Glomerular visceral epithelial cell (primary cell): ENCODE measurements at regions not wholly inside any gene's neighbourhood (a gene's known extent, or its start where the extent isn't known, plus 50 kb on each side); places are given as distances from the start of the nearest gene placed in this dataset.
A peak's percentile ranks its signal among the peaks of the same experiment; 100 is the strongest.

Source experiments
- DNase-seq: peaks from one replicate; pipeline ENCODE4 v3.0.0-alpha.2; 2016; ENCODE audit errors: extremely low spot score

DNA sequence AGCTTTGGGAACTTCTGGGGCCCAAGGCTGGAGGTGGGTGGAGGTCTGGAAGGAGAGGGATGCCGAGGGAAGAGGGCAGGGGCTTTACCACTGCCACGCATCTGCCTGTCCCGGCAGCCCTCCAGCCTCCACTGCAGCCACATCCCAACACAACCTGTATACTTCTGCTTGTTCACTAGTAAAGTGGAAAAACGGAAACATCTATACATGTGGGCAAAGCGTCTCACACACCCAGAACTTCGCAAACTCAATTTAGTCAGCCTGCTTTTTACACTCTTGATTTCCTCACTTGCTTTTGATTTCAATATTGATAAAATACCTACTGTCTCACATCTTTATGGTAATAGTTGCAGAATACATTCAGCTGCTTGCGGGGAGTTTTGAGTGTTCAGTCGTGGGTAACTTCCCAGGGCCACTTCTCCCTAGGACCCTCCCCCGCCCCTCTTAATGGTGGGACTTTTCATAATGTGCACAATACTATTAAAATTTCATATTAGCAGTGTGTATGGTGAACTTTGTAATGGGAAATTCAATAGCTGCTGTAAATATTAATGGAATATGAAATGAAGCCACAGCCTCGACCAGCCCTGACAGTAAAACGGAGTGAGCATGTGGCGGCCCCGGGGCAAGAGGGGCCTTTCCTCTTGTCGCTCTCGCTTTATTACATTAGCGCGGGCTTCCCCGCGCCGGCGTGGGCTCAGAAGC lies 85.2 kb downstream of the NR2F2 start:
- DNase-seq, result no peak

DNA sequence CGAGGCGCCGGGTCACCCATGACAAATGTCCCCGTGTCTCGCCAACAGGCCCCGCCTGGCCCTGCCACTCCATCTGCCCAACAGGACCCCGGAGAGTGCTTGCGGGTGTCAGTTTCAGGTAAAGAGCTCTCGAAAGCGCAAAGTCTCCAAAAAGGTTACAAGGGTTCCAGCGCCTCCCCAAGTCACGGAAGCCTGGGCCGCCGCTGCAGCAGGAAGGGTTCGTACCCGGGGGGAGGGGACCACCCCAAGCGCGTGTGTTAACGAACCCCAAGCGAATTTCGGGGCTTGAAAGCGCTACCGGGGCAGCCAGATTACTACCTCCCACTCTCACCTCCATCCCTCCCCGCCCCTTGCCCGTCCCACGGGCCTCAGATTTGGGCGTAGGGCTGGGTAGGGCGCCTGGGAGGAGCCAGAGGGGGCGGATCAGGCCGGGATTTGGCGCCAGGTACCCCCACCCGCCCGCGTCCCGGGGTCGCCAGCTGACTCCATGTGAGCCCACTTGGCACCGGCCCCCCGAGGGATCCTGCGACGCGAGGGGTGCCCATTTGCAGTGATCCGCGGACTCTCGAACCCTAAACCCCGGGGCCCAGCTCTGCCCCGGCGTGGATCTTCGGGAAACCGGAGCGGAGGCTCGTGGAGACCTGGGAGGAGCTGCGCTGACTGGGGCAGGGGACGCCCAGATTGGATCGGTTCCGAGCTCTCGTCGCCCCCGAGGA lies 85.9 kb downstream of the NR2F2 start:
- DNase-seq, result no peak

GRCh38 chr15:96416934-96417759 lies 86.6 kb downstream of the NR2F2 start:
- peak; percentile 25 for DNase-seq

- DNase-seq, result no peak
Observed at GRCh38 chr15:96417760-96418130, 87.2 kb downstream of the NR2F2 start.

DNA sequence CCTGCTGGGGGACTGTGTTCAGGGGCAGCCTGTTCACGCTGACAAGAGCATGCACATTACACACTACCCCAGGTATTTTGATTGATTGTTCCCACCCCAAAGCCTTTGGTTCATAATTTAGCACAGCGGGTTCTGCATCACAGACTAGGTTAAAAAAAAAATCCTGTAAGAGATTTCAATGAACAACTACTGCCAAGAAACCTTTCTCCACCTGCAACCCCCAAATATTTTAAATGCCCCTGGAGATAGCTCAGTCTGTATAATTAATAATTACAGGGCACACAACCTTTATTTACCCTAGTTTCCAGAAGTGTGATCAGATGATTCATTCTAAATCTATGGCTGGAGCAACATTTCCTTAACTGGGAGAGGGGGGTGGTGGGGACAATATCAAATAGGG lies 87.6 kb downstream of the NR2F2 start:
- peak; percentile 65 for DNase-seq

- DNase-seq, result peak; percentile 79
Observed at GRCh38 chr15:96421178-96421601, 90.7 kb downstream of the NR2F2 start.

DNA sequence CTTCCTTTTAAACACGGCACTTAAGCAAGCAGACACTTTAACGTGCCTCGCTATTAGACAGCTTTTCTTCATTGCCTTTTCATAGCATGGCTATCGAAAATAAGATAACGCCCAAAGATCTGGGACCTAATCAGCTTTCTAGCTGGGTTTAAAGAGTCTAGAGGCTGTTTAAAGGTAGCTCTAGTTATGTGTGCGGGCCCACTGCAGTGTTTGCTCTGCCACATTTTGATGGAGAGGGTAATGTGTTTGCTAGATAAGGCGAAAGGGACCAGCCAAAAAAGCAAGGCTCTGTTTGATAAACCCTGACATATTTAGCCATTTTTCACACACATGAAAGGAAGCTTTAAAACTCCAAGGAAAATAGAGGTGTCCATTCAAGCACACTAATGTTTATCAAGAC lies 91.6 kb downstream of the NR2F2 start:
- DNase-seq, result no peak

GRCh38 chr15:96424674-96425073 lies 94.2 kb downstream of the NR2F2 start:
- DNase-seq, result no peak

DNA sequence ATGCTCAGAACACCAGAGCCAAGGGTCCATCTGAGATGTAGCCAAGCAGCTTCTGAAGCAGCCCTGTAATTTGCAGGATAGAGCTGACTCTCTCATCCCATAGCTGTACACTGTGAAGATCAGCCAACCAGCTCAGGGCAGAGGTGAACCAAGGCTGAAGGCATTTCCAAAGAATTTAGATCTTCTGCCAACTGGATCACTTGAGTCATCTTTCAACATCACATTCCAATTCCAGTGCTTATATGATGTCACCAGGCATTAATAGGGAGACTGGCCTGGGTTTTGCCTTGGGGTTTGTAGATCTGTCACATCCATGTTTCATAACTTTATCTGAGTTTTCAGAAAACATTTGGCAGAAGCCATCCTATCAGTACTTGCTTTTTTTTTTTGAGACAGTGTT lies 98.2 kb downstream of the NR2F2 start:
- DNase-seq, result peak; percentile 93

GRCh38 chr15:96431786-96432185 lies 101.3 kb downstream of the NR2F2 start:
- DNase-seq, result no peak

DNA sequence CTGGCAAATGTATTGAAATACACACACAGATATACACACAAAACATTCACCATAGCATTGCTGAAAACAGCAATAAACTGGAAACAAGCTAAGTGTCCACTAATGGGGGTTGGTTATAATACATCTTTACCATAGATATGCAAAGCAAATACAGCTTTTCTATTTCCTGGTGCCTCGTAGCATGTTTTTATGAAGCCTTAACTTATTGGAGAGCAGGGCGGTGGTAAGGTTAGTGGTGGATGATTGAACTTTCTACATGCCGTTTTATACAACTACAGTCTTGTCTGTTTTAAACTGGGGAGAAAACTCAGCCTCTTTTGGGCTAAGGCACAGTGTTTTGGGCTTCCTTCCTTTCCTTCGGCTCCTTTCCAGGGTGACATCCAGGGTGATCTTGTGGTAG lies 104.5 kb downstream of the NR2F2 start:
- no peak for DNase-seq

DNA sequence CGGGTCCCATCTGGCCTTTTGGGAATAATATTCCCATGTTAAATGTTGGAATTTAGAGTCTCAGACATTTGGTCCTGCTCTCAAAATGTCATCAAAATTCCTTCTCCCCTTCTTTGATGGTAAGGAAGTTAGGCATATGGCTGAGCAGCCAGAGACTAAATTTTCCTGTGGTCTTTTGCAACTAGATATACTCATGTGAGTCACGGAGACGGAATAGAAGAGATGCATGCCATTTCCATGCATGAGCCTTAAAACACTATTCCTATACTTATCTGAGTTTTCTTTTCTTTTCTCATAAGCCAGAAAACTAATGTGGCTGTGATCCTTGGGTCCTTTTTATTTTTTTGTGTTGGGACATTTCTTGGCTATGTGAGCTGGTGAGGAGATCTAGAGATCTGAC lies 105.3 kb downstream of the NR2F2 start:
- DNase-seq, result no peak

- DNase-seq, result no peak
Observed at GRCh38 chr15:96440978-96441377, 110.5 kb downstream of the NR2F2 start.

- no peak for DNase-seq
Observed at GRCh38 chr15:96442076-96442475, 111.6 kb downstream of the NR2F2 start.

- no peak for DNase-seq
Observed at GRCh38 chr15:96444865-96445264, 114.4 kb downstream of the NR2F2 start.

- no peak for DNase-seq
Observed at GRCh38 chr15:96448923-96449322, 118.4 kb downstream of the NR2F2 start.

GRCh38 chr15:96457841-96458240 lies 127.3 kb downstream of the NR2F2 start:
- peak; percentile 5 for DNase-seq

- DNase-seq, result peak; percentile 47
Observed at GRCh38 chr15:96460106-96460505, 129.6 kb downstream of the NR2F2 start.

DNA sequence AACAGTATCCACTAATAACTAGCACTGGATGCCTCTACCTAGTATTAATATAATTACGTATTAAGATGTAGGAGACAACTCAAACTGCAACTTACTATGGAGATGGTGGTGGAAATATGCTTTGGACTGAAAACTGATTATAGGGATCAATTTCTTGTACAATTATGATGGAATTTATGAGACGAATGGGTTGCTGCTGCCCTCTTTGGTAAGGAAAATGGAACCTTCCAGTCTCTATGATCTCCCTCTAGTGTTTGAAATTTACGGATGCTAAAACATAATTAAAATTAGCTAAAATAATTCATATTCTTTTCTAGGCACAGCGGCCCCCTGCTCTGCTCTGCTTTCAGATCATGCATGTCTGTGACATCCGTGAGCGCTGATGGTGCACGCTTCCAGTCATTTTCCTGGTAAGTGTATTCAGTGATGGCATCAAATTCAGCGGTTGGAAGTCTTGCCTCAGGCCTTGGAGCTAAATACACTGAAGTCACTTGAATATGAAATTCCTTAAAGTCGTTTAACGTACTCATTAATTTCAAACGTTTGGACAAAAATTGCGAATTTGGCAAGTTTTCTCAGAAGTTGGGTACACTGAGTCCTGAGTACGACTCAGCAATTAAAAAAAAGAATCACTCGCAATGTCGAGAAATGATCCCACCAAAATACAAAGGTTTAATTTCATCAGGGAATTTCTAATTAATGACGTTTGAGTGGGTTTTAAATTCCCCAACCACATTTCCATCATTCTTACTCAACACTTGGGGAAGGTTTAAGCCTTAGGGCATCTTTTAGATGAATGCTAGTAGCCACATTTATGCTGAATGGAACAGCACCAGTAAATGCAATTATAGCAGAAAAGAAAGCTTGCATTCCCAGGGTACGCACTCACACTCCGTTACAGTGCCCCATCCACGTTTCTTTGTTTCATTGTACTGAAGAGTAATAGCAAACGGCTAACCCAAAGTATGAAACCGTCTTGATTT lies 132.6 kb downstream of the NR2F2 start:
- DNase-seq, result no peak

GRCh38 chr15:96466389-96466947 lies 136.0 kb downstream of the NR2F2 start:
- DNase-seq, result no peak

- DNase-seq, result no peak
Observed at GRCh38 chr15:96468036-96468435, 137.5 kb downstream of the NR2F2 start.
